ENCODE measurements at regions not wholly inside any gene's neighbourhood (a gene's known extent, or its start where the extent isn't known, plus 50 kb on each side); places are given as distances from the start of the nearest gene placed in this dataset.

- TF ChIP-seq CTCF (IDR thresholded peaks at IDR 0.05 in 4 of 5, conservative IDR thresholded peaks at IDR 0.05 in 1 of 5) (no peak), POLR2A (IDR thresholded peaks at IDR 0.05) (no peak)
Observed at GRCh38 chr19:34088292-34088691, 84.0 kb upstream of the LSM14A start.
